HG03378 (cell line): ENCODE measurements at regions not wholly inside any gene's neighbourhood (a gene's known extent, or its start where the extent isn't known, plus 50 kb on each side); places are given as distances from the start of the nearest gene placed in this dataset.
"Not testable (repeated sequence)": the region's sequence is repeated elsewhere in the genome, so short reads cannot be mapped to it uniquely, and the experiment has no call there.

Experiments used
- ATAC-seq: cut with Tn5 transposase; IDR thresholded peaks from one replicate; pipeline ENCODE4 v1.9.1; 2021; ENCODE audit warnings: mild to moderate bottlenecking, moderate library complexity; ENCODE audit not compliant: unreplicated experiment

DNA sequence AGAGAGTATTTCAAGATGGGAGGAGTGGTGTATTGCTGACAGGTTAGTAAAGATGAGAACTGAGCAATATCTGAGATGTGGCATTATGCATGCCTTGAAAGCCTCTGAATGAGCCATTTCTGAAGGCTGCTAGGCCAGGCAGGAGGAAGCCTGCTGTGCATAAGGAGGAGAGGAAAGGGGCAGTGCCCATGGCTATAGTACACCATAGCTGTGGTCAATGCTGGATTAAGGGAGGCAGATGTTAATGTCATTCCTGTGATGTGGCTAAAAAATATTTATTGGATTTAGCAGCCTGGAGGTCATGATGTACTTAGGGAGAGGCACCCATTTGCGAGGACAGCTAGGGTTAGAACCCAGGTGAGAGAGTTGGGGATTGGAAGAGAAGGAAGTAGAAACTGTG is 130.0 kb upstream of the LNX1 start:
- no peak for ATAC-seq

DNA sequence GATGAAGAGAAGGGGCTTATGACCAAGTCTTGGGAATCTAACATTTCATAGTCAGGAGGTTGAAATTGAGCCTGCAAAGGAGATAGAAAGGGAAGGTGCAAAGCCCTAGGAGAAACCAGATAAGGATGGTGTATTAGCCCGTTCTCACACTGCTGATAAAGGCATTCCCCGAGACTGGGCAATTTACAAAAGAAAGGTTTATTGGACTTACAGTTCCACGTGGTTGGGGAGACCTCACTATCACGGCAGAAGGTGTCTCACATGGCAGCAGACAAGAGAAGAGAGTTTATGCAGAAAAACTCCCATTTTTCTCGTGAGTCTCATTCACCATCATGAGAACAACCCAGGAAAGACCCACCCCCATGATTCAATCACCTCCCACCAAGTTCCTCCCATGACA is 129.5 kb upstream of the LNX1 start:
- ATAC-seq = no peak

- ATAC-seq = no peak
Measured at GRCh38 chr4:53717064-53717549, 125.8 kb upstream of the LNX1 start.

DNA sequence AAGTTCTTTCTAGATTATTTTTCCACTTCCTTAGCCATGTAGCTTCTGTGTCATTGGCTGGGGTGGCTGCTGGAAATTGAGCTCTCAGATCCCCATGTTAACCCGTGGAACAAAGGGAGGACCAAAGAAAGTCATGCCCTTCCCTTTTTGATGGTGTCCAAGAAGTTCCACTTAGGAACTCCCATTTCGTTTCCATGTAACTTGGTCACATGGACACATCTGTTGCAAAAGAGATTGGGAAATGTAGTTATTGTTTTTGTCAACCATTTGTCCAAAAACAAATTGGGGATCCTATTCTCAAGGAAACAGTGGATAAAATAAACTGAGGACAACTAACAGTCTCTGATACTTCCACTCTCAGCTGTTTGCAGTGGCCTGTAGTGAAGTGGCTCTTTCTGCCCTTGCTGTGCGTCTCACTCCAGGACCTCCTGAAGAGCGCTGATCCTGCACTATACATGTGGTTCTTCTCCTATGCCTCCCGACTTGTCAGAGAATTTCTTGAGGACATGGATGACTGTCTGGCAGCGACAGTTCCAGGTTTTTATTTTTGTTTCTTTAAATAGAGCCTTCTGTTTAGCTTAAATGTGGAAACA is 125.3 kb upstream of the LNX1 start:
- no peak for ATAC-seq

GRCh38 chr4:53716011-53716410 is 124.7 kb upstream of the LNX1 start:
- no peak for ATAC-seq

DNA sequence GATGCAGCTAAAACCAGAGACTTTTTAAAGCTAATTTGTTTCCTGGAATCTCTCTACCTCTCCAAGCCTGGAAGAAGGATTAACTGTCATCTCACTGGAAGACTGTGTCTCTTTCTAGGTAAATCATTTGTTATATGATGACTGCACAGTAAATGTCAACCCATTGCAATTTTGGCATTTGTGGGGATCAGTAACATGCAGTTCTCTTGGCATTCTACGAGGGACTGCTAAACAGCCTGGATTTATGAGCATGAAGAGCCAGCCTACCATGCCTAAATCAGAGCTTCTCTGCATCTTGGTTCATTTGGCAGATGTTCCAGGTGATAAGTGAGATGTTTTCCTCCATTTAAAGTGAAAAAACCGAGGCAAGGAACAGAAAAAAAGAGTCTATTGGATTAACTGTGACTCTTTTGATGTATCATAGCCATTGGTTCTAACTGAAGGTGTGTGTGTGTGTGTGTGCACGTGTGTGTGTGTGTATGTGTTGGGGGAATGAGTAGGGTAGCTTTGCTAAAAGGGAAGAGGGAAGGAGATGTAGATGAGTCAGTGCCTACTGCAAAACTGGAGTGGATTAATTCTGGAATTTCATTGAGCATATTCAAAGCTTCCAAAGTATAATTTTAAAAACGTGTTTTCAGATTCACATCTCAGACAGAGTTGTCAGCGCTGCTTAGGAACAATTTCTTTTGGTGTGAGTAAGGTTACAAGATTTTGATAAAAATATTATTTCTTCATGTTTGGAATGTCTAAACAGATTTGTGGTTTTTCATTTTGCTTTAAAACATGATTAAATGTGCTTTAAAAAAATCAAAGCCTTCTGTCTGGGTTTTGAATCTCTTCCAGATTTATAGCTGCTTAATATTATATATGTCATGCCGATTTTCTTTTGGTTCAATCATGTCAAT is 123.2 kb upstream of the LNX1 start:
- ATAC-seq = no peak

DNA sequence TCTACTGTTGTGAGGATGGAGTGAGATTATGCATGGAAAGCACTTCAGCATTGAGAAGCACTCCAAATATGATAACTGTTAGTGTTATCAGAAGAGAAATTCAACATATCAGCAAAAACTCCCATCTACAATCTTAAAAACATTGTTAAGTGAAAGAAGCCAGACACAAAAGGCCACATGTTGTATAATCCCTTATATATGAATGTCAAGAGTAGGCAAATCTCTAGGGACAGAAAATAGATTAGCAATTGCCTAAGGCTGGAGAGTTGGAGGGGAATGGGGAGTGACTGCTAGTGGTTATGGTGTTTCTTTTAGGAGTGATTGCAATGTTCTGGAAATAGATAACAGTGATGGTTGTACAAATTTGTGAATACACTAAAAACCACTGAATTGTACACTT is 122.5 kb upstream of the LNX1 start:
- no peak for ATAC-seq

GRCh38 chr4:53713296-53713695 is 122.0 kb upstream of the LNX1 start:
- no peak for ATAC-seq

DNA sequence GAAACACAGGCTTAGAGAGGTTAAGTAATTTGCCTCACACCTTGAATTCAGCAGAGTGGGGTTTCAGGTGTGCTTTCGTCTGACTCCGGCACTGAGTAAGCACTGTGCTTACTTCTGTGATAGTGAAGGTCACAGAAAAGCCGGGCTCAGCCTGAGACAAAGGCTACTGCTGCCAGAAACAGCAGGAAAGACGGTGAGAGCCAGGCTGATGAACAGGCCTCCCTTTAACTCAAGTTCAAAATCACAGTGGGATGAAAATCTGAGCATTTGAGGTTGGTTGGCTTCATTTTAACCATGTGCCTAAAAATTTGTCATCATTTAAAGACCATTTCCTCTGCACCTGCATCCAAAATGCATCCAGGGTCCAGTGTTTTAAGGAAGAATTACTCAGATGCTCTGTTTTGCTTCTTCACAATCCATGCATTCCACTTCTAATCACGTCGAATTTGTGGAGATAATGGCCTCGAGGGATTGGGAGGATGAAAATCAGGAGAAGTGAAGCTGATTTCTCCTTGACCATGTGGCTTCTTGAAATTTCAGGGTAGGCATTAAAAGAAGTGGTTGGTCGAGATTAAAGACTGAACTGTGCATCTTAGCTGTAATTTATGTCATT is 121.2 kb upstream of the LNX1 start:
- ATAC-seq = no peak

DNA sequence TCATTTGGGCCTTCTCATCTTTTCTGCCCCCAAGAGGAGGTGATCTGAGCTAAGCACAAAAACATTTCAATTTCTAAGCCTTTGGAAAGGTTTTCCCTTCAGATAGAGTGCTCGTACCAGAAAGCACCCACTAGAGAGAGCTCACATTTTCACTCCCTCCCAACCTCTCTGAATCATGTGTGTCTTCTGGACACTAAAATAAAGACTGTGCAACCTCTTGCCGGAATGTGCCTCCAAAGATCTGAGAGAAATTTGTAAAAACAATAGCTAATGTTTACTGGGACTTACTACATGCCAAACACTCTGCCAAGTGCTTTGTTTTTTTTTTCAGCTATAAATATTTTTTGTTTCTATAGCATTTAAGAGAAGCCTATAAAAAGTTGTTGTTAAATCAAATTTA is 120.6 kb upstream of the LNX1 start:
- ATAC-seq = no peak

- ATAC-seq = no peak
Measured at GRCh38 chr4:53709693-53710092, 118.4 kb upstream of the LNX1 start.

DNA sequence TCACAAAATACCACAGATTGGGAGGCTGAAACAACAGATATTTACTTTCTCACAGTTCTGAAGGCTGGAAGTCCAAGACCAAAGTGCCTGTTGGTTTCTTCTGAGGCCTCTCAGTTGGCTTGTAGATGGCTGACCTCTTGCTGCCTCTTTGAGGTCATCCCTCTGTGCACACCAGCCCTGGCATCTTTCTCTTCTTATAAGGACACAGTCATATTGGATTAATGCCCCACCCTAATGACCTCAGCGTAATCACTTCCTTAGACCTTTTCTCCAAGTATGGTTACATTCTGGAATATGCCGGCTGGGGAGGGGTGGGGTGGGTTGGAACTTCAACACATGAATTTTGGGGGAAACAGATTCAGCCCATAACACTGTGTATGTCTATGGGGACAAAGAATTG is 116.2 kb upstream of the LNX1 start:
- no peak for ATAC-seq

- no peak for ATAC-seq
Measured at GRCh38 chr4:53706422-53707032, 115.2 kb upstream of the LNX1 start.

DNA sequence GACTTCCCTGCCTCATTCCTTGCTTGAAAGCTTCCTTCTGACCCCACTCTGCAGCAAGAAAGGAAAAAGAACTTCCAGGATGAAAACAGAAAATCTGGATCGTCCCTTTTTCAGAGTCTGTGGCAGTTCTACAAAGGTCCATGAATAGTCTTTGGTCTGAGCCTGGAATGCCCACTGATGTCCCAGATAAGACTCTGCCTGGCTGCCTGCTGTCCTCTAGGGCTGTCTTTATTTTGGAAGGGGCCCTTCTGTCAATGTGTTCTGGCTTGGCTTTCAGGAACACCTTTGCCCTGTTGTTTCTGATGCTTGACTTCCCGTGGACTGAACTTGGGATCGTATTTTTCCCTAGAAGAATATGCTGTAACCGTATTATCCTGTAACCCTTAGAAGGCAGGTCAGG is 114.7 kb upstream of the LNX1 start:
- ATAC-seq = no peak

DNA sequence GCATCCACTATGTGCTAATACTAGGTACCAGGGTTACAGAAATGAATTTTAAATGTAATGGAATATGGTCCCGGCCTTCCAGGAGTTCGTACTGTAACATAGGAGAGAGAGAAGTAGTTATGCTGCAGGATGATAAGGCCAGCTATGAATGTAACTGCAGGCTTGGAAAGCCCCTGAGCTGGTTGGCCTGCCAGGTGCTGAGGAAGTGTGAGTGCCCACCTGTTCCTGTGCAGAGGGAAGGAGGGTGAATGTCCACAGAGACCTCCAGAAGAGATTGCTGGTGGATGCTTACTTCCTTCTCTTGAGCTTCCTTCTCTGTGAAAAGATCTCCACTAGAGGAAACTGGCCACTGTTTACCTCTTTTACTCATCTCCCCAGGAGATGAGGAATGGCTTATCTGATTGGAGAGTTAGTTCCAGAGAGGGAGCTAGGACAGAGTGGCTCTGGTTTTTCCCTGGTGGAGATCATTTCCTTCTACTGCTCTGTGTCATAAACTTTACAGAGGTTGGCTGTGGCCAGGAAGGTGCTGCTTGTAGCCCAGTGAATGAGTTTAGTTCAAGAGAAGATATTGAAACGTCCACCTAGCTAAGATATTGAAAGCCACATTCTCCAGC is 114.0 kb upstream of the LNX1 start:
- peak; percentile 34 for ATAC-seq

DNA sequence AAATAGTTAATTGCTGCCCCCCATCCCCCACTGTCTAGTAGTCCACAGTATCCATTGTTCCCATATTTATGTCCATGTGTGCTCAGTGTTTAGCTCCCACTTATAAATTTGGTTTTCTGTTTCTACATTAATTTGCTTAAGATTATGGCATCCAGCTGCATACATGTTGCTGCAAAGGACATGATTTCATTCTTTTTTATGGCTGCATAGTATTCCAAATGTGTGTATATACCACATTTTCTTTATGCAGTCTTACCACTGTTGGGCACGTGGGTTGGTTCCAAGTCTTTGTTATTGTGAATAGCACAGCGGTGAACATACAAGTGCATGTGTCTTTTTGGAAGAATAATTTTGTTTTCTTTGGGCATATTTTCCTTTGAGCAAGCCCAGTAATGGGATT is 113.0 kb upstream of the LNX1 start:
- ATAC-seq = no peak

GRCh38 chr4:53703267-53703655 is 112.0 kb upstream of the LNX1 start:
- ATAC-seq = no peak

GRCh38 chr4:53702334-53703266 is 111.3 kb upstream of the LNX1 start:
- ATAC-seq = peak; percentile 73

DNA sequence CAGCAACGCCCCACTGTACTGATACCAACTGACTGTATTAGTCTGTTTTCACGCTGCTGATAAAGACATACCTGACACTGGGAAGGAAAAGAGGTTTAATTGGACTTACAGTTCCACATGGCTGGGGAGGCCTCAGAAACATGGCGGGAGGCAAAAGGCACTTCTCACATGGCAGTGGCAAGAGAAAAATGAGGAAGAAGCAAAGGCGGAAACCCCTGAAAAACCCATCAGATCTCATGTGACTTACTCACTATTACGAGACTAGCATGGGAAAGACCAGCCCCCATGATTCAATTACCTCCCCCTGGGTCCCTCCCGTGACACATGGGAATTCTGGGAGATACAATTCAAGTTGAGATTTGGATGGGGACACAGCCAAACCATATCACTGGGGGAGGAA is 110.0 kb upstream of the LNX1 start:
- not testable (repeated sequence) for ATAC-seq

DNA sequence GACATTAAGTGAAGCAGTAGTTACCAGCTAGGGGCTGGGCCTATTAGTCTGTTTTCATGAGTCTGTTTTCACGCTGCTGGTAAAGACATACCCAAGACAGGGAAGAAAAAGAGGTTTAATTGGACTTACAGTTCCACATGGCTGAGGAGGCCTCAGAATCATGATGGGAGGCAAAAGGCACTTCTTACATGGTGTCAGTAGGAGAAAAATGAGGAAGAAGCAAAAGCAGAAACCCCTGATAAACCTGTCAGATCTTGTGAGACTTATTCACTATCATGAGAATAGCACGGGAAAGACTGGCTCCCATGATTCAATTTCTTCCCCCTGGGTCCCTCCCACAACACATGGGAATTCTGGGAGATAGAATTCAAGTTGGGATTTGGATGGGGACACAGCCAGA is 108.0 kb upstream of the LNX1 start:
- ATAC-seq = not testable (repeated sequence)
